ENCODE measurements at regions not wholly inside any gene's neighbourhood (a gene's known extent, or its start where the extent isn't known, plus 50 kb on each side); places are given as distances from the start of the nearest gene placed in this dataset.

DNA sequence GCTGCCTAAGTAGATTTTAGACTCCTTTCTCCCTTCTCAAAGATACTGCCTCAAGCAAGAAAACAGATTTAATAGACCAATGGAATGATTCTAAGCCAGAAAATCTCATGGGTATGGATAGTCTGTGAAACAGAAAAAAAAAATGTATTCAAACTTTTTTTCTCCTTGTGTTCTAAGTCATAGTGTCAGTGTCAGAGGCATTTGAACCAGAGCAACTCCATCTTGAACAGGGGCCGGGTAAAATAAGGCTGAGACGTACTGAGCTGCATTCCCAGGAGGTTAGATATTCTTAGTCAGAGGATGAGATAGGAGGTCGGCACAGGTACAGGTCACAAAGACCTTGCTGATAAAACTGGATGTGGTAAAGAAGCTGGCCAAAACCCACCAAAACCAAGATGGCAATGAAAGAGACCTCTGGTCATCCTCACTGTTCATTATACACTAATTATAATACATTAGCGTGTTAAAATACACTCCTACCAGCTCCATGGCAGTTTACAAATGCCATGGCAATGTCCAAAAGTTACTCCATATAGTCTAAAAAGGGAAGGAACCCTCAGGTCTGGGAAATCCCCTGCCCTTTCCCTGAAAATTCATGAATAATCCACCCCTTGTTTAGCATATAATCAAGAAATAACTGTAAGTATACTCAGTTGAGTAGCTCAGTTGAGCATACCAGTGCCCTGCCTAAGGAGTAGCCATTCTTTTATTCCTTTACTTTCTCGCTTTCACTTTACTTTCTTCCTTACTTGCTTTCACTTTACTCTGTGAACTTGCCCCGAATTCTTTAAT lies 72.8 kb upstream of the GOLGA8B start (continued):
- TF ChIP-seq ZNF124 (CRISPR knock-in tag; IDR thresholded peaks at IDR 0.05) = no peak
- peak; percentile 93 for TF ChIP-seq ZNF586 (CRISPR knock-in tag; conservative IDR thresholded peaks at IDR 0.05)
- TF ChIP-seq IFI16 (CRISPR knock-in tag; IDR thresholded peaks at IDR 0.05) = peak; percentile 95
- TF ChIP-seq ZNF830 (CRISPR knock-in tag; IDR thresholded peaks at IDR 0.05) = 0 out of 2 replicates have a peak, but pooled peaks have one; percentile 63
- TF ChIP-seq, protein P1, sequence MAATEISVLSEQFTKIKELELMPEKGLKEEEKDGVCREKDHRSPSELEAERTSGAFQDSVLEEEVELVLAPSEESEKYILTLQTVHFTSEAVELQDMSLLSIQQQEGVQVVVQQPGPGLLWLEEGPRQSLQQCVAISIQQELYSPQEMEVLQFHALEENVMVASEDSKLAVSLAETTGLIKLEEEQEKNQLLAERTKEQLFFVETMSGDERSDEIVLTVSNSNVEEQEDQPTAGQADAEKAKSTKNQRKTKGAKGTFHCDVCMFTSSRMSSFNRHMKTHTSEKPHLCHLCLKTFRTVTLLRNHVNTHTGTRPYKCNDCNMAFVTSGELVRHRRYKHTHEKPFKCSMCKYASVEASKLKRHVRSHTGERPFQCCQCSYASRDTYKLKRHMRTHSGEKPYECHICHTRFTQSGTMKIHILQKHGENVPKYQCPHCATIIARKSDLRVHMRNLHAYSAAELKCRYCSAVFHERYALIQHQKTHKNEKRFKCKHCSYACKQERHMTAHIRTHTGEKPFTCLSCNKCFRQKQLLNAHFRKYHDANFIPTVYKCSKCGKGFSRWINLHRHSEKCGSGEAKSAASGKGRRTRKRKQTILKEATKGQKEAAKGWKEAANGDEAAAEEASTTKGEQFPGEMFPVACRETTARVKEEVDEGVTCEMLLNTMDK (IDR thresholded peaks at IDR 0.05; ENCODE audit: borderline replicate concordance, insufficient read depth, low read depth, low read length, poor library complexity, severe bottlenecking) = no peak
- TF ChIP-seq, protein P2, sequence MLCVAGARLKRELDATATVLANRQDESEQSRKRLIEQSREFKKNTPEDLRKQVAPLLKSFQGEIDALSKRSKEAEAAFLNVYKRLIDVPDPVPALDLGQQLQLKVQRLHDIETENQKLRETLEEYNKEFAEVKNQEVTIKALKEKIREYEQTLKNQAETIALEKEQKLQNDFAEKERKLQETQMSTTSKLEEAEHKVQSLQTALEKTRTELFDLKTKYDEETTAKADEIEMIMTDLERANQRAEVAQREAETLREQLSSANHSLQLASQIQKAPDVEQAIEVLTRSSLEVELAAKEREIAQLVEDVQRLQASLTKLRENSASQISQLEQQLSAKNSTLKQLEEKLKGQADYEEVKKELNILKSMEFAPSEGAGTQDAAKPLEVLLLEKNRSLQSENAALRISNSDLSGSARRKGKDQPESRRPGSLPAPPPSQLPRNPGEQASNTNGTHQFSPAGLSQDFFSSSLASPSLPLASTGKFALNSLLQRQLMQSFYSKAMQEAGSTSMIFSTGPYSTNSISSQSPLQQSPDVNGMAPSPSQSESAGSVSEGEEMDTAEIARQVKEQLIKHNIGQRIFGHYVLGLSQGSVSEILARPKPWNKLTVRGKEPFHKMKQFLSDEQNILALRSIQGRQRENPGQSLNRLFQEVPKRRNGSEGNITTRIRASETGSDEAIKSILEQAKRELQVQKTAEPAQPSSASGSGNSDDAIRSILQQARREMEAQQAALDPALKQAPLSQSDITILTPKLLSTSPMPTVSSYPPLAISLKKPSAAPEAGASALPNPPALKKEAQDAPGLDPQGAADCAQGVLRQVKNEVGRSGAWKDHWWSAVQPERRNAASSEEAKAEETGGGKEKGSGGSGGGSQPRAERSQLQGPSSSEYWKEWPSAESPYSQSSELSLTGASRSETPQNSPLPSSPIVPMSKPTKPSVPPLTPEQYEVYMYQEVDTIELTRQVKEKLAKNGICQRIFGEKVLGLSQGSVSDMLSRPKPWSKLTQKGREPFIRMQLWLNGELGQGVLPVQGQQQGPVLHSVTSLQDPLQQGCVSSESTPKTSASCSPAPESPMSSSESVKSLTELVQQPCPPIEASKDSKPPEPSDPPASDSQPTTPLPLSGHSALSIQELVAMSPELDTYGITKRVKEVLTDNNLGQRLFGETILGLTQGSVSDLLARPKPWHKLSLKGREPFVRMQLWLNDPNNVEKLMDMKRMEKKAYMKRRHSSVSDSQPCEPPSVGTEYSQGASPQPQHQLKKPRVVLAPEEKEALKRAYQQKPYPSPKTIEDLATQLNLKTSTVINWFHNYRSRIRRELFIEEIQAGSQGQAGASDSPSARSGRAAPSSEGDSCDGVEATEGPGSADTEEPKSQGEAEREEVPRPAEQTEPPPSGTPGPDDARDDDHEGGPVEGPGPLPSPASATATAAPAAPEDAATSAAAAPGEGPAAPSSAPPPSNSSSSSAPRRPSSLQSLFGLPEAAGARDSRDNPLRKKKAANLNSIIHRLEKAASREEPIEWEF (CRISPR knock-in tag; IDR thresholded peaks at IDR 0.05) = peak; percentile 74; the same call in 1 of the 2 replicates
- TF ChIP-seq, protein P3, sequence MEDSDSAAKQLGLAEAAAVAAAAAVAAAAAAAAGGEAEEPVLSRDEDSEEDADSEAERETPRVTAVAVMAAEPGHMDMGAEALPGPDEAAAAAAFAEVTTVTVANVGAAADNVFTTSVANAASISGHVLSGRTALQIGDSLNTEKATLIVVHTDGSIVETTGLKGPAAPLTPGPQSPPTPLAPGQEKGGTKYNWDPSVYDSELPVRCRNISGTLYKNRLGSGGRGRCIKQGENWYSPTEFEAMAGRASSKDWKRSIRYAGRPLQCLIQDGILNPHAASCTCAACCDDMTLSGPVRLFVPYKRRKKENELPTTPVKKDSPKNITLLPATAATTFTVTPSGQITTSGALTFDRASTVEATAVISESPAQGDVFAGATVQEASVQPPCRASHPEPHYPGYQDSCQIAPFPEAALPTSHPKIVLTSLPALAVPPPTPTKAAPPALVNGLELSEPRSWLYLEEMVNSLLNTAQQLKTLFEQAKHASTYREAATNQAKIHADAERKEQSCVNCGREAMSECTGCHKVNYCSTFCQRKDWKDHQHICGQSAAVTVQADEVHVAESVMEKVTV (CRISPR knock-in tag; IDR thresholded peaks at IDR 0.05) = peak; percentile 56; the same call in 1 of the 2 replicates
- TF ChIP-seq, protein P4, sequence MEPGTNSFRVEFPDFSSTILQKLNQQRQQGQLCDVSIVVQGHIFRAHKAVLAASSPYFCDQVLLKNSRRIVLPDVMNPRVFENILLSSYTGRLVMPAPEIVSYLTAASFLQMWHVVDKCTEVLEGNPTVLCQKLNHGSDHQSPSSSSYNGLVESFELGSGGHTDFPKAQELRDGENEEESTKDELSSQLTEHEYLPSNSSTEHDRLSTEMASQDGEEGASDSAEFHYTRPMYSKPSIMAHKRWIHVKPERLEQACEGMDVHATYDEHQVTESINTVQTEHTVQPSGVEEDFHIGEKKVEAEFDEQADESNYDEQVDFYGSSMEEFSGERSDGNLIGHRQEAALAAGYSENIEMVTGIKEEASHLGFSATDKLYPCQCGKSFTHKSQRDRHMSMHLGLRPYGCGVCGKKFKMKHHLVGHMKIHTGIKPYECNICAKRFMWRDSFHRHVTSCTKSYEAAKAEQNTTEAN (CRISPR knock-in tag; IDR thresholded peaks at IDR 0.05) = no peak
- TF ChIP-seq, protein P5, sequence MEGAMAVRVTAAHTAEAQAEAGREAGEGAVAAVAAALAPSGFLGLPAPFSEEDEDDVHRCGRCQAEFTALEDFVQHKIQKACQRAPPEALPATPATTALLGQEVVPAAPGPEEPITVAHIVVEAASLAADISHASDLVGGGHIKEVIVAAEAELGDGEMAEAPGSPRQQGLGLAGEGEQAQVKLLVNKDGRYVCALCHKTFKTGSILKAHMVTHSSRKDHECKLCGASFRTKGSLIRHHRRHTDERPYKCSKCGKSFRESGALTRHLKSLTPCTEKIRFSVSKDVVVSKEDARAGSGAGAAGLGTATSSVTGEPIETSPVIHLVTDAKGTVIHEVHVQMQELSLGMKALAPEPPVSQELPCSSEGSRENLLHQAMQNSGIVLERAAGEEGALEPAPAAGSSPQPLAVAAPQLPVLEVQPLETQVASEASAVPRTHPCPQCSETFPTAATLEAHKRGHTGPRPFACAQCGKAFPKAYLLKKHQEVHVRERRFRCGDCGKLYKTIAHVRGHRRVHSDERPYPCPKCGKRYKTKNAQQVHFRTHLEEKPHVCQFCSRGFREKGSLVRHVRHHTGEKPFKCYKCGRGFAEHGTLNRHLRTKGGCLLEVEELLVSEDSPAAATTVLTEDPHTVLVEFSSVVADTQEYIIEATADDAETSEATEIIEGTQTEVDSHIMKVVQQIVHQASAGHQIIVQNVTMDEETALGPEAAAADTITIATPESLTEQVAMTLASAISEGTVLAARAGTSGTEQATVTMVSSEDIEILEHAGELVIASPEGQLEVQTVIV (CRISPR knock-in tag; IDR thresholded peaks at IDR 0.05; ENCODE audit: borderline replicate concordance) = no peak; the same call in 1 of the 2 replicates
- TF ChIP-seq, protein P6, sequence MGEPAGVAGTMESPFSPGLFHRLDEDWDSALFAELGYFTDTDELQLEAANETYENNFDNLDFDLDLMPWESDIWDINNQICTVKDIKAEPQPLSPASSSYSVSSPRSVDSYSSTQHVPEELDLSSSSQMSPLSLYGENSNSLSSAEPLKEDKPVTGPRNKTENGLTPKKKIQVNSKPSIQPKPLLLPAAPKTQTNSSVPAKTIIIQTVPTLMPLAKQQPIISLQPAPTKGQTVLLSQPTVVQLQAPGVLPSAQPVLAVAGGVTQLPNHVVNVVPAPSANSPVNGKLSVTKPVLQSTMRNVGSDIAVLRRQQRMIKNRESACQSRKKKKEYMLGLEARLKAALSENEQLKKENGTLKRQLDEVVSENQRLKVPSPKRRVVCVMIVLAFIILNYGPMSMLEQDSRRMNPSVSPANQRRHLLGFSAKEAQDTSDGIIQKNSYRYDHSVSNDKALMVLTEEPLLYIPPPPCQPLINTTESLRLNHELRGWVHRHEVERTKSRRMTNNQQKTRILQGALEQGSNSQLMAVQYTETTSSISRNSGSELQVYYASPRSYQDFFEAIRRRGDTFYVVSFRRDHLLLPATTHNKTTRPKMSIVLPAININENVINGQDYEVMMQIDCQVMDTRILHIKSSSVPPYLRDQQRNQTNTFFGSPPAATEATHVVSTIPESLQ (CRISPR knock-in tag; IDR thresholded peaks at IDR 0.05) = no peak
